SK-N-SH treated with all-trans-retinoic acid at 6 μM for 48 hours (cell line): ENCODE measurements at regions not wholly inside any gene's neighbourhood (a gene's known extent, or its start where the extent isn't known, plus 50 kb on each side); places are given as distances from the start of the nearest gene placed in this dataset.

Experiments used
- RARB ChIP-seq: fragments of 250-450 bp; sonication (Bioruptor Pico); IDR thresholded peaks from 2 replicates; pipeline ENCODE4 v1.8.0; 2021; ENCODE audit warnings: mild to moderate bottlenecking, moderate library complexity
- TCF4 ChIP-seq: fragments of 250-450 bp; sonication (Bioruptor Pico); IDR thresholded peaks from 2 replicates; pipeline ENCODE4 v1.8.0; 2021; ENCODE audit warnings: mild to moderate bottlenecking, moderate library complexity, borderline replicate concordance

DNA sequence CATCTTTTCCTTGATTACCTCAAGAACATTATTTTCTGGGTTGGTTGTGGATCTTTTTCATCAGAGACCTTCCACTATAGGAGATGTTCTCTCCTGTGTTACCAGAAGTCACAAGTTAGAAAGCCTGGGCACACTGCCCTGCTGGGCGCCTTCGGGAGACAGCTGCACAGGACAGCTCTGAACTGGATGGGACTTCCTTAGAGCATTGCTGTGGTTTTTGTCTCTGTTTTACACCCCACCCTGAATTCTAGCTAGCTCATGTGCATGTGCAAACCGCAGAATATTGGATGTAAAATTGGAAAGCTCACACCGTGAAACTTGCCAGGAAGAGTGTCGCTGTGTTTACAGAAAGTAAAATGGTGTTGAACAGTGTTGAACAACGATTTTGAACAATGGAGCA lies 54.4 kb upstream of the SEC61G start:
- TF ChIP-seq RARB (CRISPR knock-in tag) = no peak
- TF ChIP-seq TCF4 (CRISPR knock-in tag) = no peak
